IMR-90 (cell line): ENCODE measurements at regions not wholly inside any gene's neighbourhood (a gene's known extent, or its start where the extent isn't known, plus 50 kb on each side); places are given as distances from the start of the nearest gene placed in this dataset.
"Not testable (repeated sequence)": the region's sequence is repeated elsewhere in the genome, so short reads cannot be mapped to it uniquely, and the experiment has no call there.

ENCODE experiments used
- ATAC-seq: fragments of 200-7000 bp; cut with Tn5 transposase; 2 replicates; pipeline ENCODE4 v1.9.1; 2020; ENCODE audit warnings: low read depth, mild to moderate bottlenecking, moderate library complexity
- BruUV-seq: library from RNA; stranded (reverse); fragments of 400-500 nt; replicated peaks from 2 replicates; lab custom pipeline; 2021; lab: Mats Ljungman, UMichigan
- CTCF ChIA-PET: fragments of 300-600 bp; formaldehyde crosslinking; extraction: SDS; loops from one replicate; lab custom pipeline; 2021; ENCODE audit warnings: antibody characterized with exemption; lab: Yijun Ruan, JAX
- POLR2A ChIA-PET: fragments of 300-600 bp; sonication (Branson Sonifier 250); formaldehyde crosslinking; loops from one replicate; lab custom pipeline; 2022; ENCODE audit warnings: antibody characterized with exemption; ENCODE audit not compliant: unreplicated experiment; lab: Charles Lee
- DNase-seq: peaks from one replicate; pipeline ENCODE4 v3.0.0; 2013
- H2AFZ ChIP-seq: replicated peaks from 2 replicates; pipeline ENCODE3; 2013; ENCODE audit warnings: low read length, mild to moderate bottlenecking; ENCODE audit not compliant: poor library complexity
- H2AK5ac ChIP-seq: 2 replicates; pipeline ENCODE4 v1.6.1; 2013; ENCODE audit warnings: low read depth, low read length, inconsistent platforms
- H2AK9ac ChIP-seq: replicated peaks from 2 replicates; pipeline ENCODE3; 2013; ENCODE audit warnings: mild to moderate bottlenecking, low read depth, low read length, moderate library complexity; ENCODE audit not compliant: poor library complexity
- H2BK120ac ChIP-seq: 2 replicates; pipeline ENCODE4 v1.6.1; 2013; ENCODE audit warnings: low read depth, low read length, inconsistent platforms
- H2BK15ac ChIP-seq: 3 replicates; pipeline ENCODE4 v1.6.1; 2013; ENCODE audit warnings: low read depth, low read length, inconsistent platforms
- H2BK20ac ChIP-seq: 2 replicates; pipeline ENCODE4 v1.6.1; 2013; ENCODE audit warnings: low read depth, mild to moderate bottlenecking, inconsistent platforms, low read length, moderate library complexity
- H2BK5ac ChIP-seq: 2 replicates; pipeline ENCODE4 v1.6.1; 2013; ENCODE audit warnings: mild to moderate bottlenecking, low read depth, low read length, inconsistent platforms; ENCODE audit not compliant: poor library complexity, severe bottlenecking
- H3K14ac ChIP-seq: replicated peaks from 2 replicates; pipeline ENCODE4 v1.6.1; 2013; ENCODE audit warnings: low read depth, low read length, inconsistent platforms
- H3K18ac ChIP-seq: 2 replicates; pipeline ENCODE4 v1.6.1; 2013; ENCODE audit warnings: low read depth, low read length, control low read depth
- H3K23ac ChIP-seq: 2 replicates; pipeline ENCODE4 v1.6.1; 2013; ENCODE audit warnings: low read depth, low read length, inconsistent platforms
- H3K27ac ChIP-seq: 2 replicates; pipeline ENCODE4 v1.5.1; 2013; ENCODE audit warnings: mild to moderate bottlenecking, control low read depth, low read length; ENCODE audit not compliant: insufficient read depth
- H3K27me3 ChIP-seq: 2 replicates; pipeline ENCODE4 v1.6.1; 2013; ENCODE audit warnings: low read length; ENCODE audit not compliant: control insufficient read depth, insufficient read depth
- H3K36me3 ChIP-seq: 2 replicates; pipeline ENCODE4 v1.6.1; 2013; ENCODE audit warnings: low read length, mixed read lengths; ENCODE audit not compliant: control insufficient read depth, insufficient read depth
- H3K4ac ChIP-seq: 2 replicates; pipeline ENCODE4 v1.6.1; 2013; ENCODE audit warnings: low read depth, low read length, inconsistent platforms
- H3K4me1 ChIP-seq: 2 replicates; pipeline ENCODE4 v1.6.1; 2013; ENCODE audit warnings: low read length, mixed read lengths; ENCODE audit not compliant: control insufficient read depth, insufficient read depth
- H3K4me2 ChIP-seq: 2 replicates; pipeline ENCODE4 v1.6.1; 2013; ENCODE audit warnings: low read depth, mild to moderate bottlenecking, control low read depth, low read length, moderate library complexity
- H3K4me3 ChIP-seq: 2 replicates; pipeline ENCODE4 v1.5.1; 2013; ENCODE audit warnings: low read depth, mild to moderate bottlenecking, control low read depth, low read length, moderate library complexity; ENCODE audit not compliant: insufficient read depth
- H3K56ac ChIP-seq: 2 replicates; pipeline ENCODE4 v1.6.1; 2013; ENCODE audit warnings: low read length, inconsistent platforms; ENCODE audit not compliant: insufficient read depth; ENCODE audit errors: extremely low read depth
- H3K79me1 ChIP-seq, 2 experiments: 2 replicates each; pipeline ENCODE4 v1.6.1; 2013; ENCODE audit warnings: low read length in 2 of 2, inconsistent platforms in 1 of 2, low read depth in 1 of 2
- H3K9ac ChIP-seq: 2 replicates; pipeline ENCODE4 v1.6.1; 2013; ENCODE audit warnings: low read depth, low read length, control low read depth
- H3K9me1 ChIP-seq: 2 replicates; pipeline ENCODE4 v1.6.1; 2013; ENCODE audit warnings: low read length, inconsistent platforms; ENCODE audit not compliant: insufficient read depth
- H3K9me3 ChIP-seq: 2 replicates; pipeline ENCODE4 v1.6.1; 2013; ENCODE audit warnings: low read length; ENCODE audit not compliant: control insufficient read depth, insufficient read depth
- H4K20me1 ChIP-seq: 2 replicates; pipeline ENCODE4 v1.6.1; 2013; ENCODE audit warnings: low read length, inconsistent platforms; ENCODE audit not compliant: insufficient read depth
- H4K5ac ChIP-seq: 2 replicates; pipeline ENCODE4 v1.6.1; 2013; ENCODE audit warnings: mild to moderate bottlenecking, low read depth, low read length, control low read depth
- H4K8ac ChIP-seq, 2 experiments: 2 replicates each; pipeline ENCODE4 v1.6.1; 2013; ENCODE audit warnings: low read depth in 2 of 2, low read length in 2 of 2, control low read depth in 1 of 2, inconsistent platforms in 1 of 2
- H4K91ac ChIP-seq: 2 replicates; pipeline ENCODE4 v1.6.1; 2013; ENCODE audit warnings: low read depth, low read length, inconsistent platforms; ENCODE audit not compliant: insufficient read depth
- WGBS, 2 experiments: methylation state at CpG; one replicate each; pipeline versions ENCODE4 v1.1.5 to v1.1.7; 2013; ENCODE audit warnings: missing lambda C conversion rate in 2 of 2; ENCODE audit not compliant: insufficient read length in 1 of 2; ENCODE audit errors: extremely low coverage in 2 of 2; 5-methylcytosine and 5-hydroxymethylcytosine counted together
- dilution Hi-C: fragments of 300-500 bp; cut with HindIII; formaldehyde crosslinking; loops from one replicate; pipeline ENCODE4 v1.14.3; 2018; ENCODE audit warnings: low sequenced_read_pairs; ENCODE audit not compliant: unreplicated experiment
- in situ Hi-C: fragments of 300-500 bp; cut with MboI; formaldehyde crosslinking; loops from 3 replicates; pipeline ENCODE4 v1.14.3; 2019; ENCODE audit warnings: low sequenced_read_pairs, inconsistent platforms, mixed read lengths
- intact Hi-C: fragments of 100-400 bp; cut with micrococcal nuclease; formaldehyde crosslinking; loops from 2 replicates; pipeline ENCODE4 v1.10.0; 2022

- H3K27me3 ChIP-seq, H3K56ac ChIP-seq, intact Hi-C loops, CTCF ChIA-PET, H3K4ac ChIP-seq, H4K5ac ChIP-seq, H3K9me3 ChIP-seq, H3K14ac ChIP-seq, H4K20me1 ChIP-seq, H2BK120ac ChIP-seq, H4K91ac ChIP-seq, H3K23ac ChIP-seq, H2AK9ac ChIP-seq, POLR2A ChIA-PET, DNase-seq, H3K27ac ChIP-seq, H3K18ac ChIP-seq, BruUV-seq, H4K8ac ChIP-seq, dilution Hi-C loops, H3K79me1 ChIP-seq, H3K4me3 ChIP-seq, ATAC-seq, H2AK5ac ChIP-seq, H2BK15ac ChIP-seq, H3K9me1 ChIP-seq, in situ Hi-C loops, H3K9ac ChIP-seq, H2BK5ac ChIP-seq, H2AFZ ChIP-seq, H2BK20ac ChIP-seq, H3K36me3 ChIP-seq, H3K4me2 ChIP-seq, H3K4me1 ChIP-seq: not testable (repeated sequence)
- no CpG with 5 or more reads among the region's 4 CpGs for WGBS, 2 experiments
These were observed 371.1 kb upstream of the FOLH1 start for GRCh38 chr11:49579492-49579891.

- intact Hi-C loops, H3K4me2 ChIP-seq, H4K20me1 ChIP-seq, H3K27ac ChIP-seq, H4K91ac ChIP-seq, H4K8ac ChIP-seq, H2BK20ac ChIP-seq, H3K9me3 ChIP-seq, dilution Hi-C loops, H3K14ac ChIP-seq, H3K4ac ChIP-seq, H3K79me1 ChIP-seq, H3K56ac ChIP-seq, H3K4me1 ChIP-seq, H4K5ac ChIP-seq, H3K4me3 ChIP-seq, H2BK120ac ChIP-seq, H3K36me3 ChIP-seq, CTCF ChIA-PET, BruUV-seq, in situ Hi-C loops, DNase-seq, H2AFZ ChIP-seq, ATAC-seq, POLR2A ChIA-PET, H2BK5ac ChIP-seq, H2AK9ac ChIP-seq, H2BK15ac ChIP-seq, H3K9me1 ChIP-seq, H3K23ac ChIP-seq, H3K9ac ChIP-seq, H3K27me3 ChIP-seq, H2AK5ac ChIP-seq, H3K18ac ChIP-seq: not testable (repeated sequence)
- no CpG with 5 or more reads among the region's 2 CpGs for WGBS, 2 experiments
These were observed 366.7 kb upstream of the OR4C13 start for GRCh38 chr11:49585495-49585894.
